ENCODE measurements at regions not wholly inside any gene's neighbourhood (a gene's known extent, or its start where the extent isn't known, plus 50 kb on each side); places are given as distances from the start of the nearest gene placed in this dataset.

GRCh38 chr15:53246404-53246803 is 456.3 kb upstream of the ONECUT1 start:
- Histone ChIP-seq H3K4me2 (ENCODE audit: insufficient read depth, insufficient read length, low read length) (no peak overlapping the region), H3K9ac (ENCODE audit: extremely low read depth, insufficient read length, low read length) (no peak overlapping the region), H3K27ac (ENCODE audit: insufficient read length, low read depth, low read length) (no peak overlapping the region), H3K79me1 (ENCODE audit: insufficient read depth, low read depth, low read length, poor library complexity, severe bottlenecking) (no peaks in the 10 kb centered on the region), H3K23me2 (ENCODE audit: insufficient read length, low read depth, low read length, poor library complexity, severe bottlenecking) (no peaks in the 10 kb centered on the region), H3K9me3 (ENCODE audit: control insufficient read depth, low read depth, low read length) (no peaks in the 10 kb centered on the region), H3K14ac (ENCODE audit: insufficient read depth, low read length) (no peak overlapping the region), H2BK120ac (ENCODE audit: low read depth, low read length, poor library complexity, severe bottlenecking) (no peak overlapping the region), H3K79me2 (ENCODE audit: insufficient read depth, low read length) (no peaks in the 10 kb centered on the region), H2BK12ac (ENCODE audit: insufficient read length, low read depth, low read length) (no peak overlapping the region), H3K23ac (ENCODE audit: insufficient read length, low read depth, low read length) (no peak overlapping the region), H4K91ac (ENCODE audit: insufficient read length, low read depth, low read length) (no peak overlapping the region), H2BK20ac (ENCODE audit: low read depth, low read length, poor library complexity, severe bottlenecking) (no peak overlapping the region), H3K18ac (ENCODE audit: insufficient read length, low read depth, low read length) (no peak overlapping the region), H3K4ac (ENCODE audit: low read depth, low read length) (no peak overlapping the region), H3K56ac (ENCODE audit: insufficient read length, low read depth, low read length) (no peak overlapping the region), H4K5ac (ENCODE audit: insufficient read length, low read depth, low read length) (no peak overlapping the region), H3K27me3 (ENCODE audit: insufficient read depth, low read length) (no peaks in the 10 kb centered on the region), H4K20me1 (ENCODE audit: control insufficient read depth, insufficient read depth, insufficient read length) (no peaks in the 10 kb centered on the region), H3K4me1 (ENCODE audit: insufficient read depth, low read length) (no peaks in the 10 kb centered on the region), H2BK15ac (ENCODE audit: low read depth, low read length) (no peak overlapping the region), H2AK5ac (ENCODE audit: insufficient read length, low read length) (no peak overlapping the region), H4K8ac (replicated peaks; ENCODE audit: insufficient read length, low read depth, low read length) (no peak overlapping the region), H2BK5ac (ENCODE audit: insufficient read length, low read length) (no peak overlapping the region), H2AFZ (ENCODE audit: low read length) (no peak overlapping the region), H3T11ph (ENCODE audit: low read length) (no peak overlapping the region)
- WGBS (ENCODE audit: extremely low coverage, insufficient read length, low lambda C conversion rate) = no CpG with 5 or more reads among the region's 1 CpG
- TF ChIP-seq, protein P1, sequence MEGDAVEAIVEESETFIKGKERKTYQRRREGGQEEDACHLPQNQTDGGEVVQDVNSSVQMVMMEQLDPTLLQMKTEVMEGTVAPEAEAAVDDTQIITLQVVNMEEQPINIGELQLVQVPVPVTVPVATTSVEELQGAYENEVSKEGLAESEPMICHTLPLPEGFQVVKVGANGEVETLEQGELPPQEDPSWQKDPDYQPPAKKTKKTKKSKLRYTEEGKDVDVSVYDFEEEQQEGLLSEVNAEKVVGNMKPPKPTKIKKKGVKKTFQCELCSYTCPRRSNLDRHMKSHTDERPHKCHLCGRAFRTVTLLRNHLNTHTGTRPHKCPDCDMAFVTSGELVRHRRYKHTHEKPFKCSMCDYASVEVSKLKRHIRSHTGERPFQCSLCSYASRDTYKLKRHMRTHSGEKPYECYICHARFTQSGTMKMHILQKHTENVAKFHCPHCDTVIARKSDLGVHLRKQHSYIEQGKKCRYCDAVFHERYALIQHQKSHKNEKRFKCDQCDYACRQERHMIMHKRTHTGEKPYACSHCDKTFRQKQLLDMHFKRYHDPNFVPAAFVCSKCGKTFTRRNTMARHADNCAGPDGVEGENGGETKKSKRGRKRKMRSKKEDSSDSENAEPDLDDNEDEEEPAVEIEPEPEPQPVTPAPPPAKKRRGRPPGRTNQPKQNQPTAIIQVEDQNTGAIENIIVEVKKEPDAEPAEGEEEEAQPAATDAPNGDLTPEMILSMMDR (conservative IDR thresholded peaks at IDR 0.05) = no peak
- Mint-ChIP-seq H3K27ac (no peak overlapping the region), H3K27me3 (ENCODE audit: low read depth) (no peaks in the 10 kb centered on the region; the same call in 1 of the 2 replicates), H3K4me3 (no peak overlapping the region), H3K4me1 (no peaks in the 10 kb centered on the region), H3K36me3 (ENCODE audit: insufficient read depth in 1 of 3, low read depth in 3 of 3) (no peaks in the 10 kb centered on the region), H3K9me3 (peaks cover 0 to 3% of the 10 kb centered on the region in 2 experiments; a peak in 2 of 5 replicates)
- DNase-seq = no peak
